Lower lobe of right lung (tissue), 2 donors: ENCODE measurements at regions not wholly inside any gene's neighbourhood (a gene's known extent, or its start where the extent isn't known, plus 50 kb on each side); places are given as distances from the start of the nearest gene placed in this dataset.

Experiments
- ATAC-seq, 2 donors: fragments of 200-7000 bp; cut with Tn5 transposase; one replicate each; pipeline ENCODE4 v1.9.1; 2020 to 2022; ENCODE audit warnings: mild to moderate bottlenecking in 2 of 2, moderate library complexity in 2 of 2
- DNase-seq: peaks from one replicate; pipeline ENCODE4 v3.0.0-alpha.2; 2020
- H3K27ac ChIP-seq: fragments of 200-600 bp; one replicate; pipeline ENCODE4 v1.8.0; 2022
- H3K27me3 ChIP-seq: fragments of 200-600 bp; one replicate; pipeline ENCODE4 v1.8.0; 2022; ENCODE audit warnings: low read depth
- H3K36me3 ChIP-seq: fragments of 200-600 bp; one replicate; pipeline ENCODE4 v1.8.0; 2022; ENCODE audit warnings: mild to moderate bottlenecking
- H3K4me1 ChIP-seq: fragments of 200-600 bp; one replicate; pipeline ENCODE4 v1.8.0; 2022
- H3K4me3 ChIP-seq: fragments of 200-600 bp; one replicate; pipeline ENCODE4 v1.8.0; 2022; ENCODE audit warnings: mild to moderate bottlenecking
- H3K9me3 ChIP-seq: fragments of 200-600 bp; one replicate; pipeline ENCODE4 v1.8.0; 2022
- intact Hi-C: fragments of 100-400 bp; cut with DNase I; formaldehyde crosslinking; loops from one replicate; pipeline ENCODE4 v1.11.0; 2022
- TF ChIP-seq, protein P1 (sequence below): fragments of 200-600 bp; IDR thresholded peaks from one replicate; pipeline ENCODE4 v1.8.0; 2022; ENCODE audit warnings: antibody characterized with exemption, mild to moderate bottlenecking
- donor health status: DM: no; HTN: yes; CAD: no; lungs with severe emphysema.

DNA sequence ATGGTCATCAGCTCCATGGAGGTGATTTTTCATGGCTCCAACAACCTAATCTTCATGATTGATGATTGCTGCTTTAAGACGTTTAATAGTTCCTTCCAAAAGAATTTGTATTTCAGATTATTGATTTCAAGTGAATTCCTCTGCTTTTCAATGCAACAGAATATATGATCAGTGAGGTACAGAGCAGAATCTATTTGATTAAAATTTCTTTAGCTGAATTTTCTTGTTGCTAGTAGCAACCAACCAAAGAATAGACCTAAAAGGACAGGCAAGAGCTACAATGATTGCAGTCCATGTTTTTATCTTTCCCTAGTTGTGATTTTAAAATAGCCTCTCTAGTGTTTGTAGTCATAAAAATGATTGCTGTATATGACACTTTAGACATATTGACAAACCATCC is 76.8 kb upstream of the SCEL start:
- peaks cover 4% of the 10 kb centered on the region for H3K4me1 ChIP-seq
- intact Hi-C loops: no loop called here
- no peak for ATAC-seq
- no peaks in the 10 kb centered on the region for H3K36me3 ChIP-seq
- no peaks in the 10 kb centered on the region for H3K27me3 ChIP-seq
- TF ChIP-seq, protein P1, sequence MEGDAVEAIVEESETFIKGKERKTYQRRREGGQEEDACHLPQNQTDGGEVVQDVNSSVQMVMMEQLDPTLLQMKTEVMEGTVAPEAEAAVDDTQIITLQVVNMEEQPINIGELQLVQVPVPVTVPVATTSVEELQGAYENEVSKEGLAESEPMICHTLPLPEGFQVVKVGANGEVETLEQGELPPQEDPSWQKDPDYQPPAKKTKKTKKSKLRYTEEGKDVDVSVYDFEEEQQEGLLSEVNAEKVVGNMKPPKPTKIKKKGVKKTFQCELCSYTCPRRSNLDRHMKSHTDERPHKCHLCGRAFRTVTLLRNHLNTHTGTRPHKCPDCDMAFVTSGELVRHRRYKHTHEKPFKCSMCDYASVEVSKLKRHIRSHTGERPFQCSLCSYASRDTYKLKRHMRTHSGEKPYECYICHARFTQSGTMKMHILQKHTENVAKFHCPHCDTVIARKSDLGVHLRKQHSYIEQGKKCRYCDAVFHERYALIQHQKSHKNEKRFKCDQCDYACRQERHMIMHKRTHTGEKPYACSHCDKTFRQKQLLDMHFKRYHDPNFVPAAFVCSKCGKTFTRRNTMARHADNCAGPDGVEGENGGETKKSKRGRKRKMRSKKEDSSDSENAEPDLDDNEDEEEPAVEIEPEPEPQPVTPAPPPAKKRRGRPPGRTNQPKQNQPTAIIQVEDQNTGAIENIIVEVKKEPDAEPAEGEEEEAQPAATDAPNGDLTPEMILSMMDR: no peak
- no peak overlapping the region for H3K27ac ChIP-seq
- DNase-seq: no peak
- H3K9me3 ChIP-seq: no peaks in the 10 kb centered on the region
- no peak overlapping the region for H3K4me3 ChIP-seq

DNA sequence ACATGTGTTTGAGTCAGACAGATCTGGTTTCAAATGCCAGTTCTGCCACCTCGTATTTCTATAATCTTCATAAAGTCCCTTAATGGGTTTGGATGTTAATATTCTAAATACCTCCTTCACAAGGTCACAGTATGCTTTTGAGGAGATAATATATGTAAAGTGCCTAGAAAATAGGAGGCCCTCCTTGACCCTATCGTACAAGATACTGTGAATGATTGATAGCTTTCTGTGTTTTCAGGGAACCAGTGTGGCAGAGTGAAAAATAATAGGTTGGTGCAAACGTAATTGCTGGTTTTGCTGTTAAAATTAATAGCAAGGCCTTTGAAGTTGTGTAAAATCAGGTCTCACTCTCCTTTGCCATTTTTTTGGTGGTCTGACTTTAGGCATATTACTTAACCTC is 77.5 kb upstream of the SCEL start:
- Histone ChIP-seq H3K4me1 (peaks cover 4% of the 10 kb centered on the region), H3K36me3 (no peaks in the 10 kb centered on the region), H3K9me3 (no peaks in the 10 kb centered on the region), H3K27me3 (no peaks in the 10 kb centered on the region), H3K27ac (no peak overlapping the region), H3K4me3 (no peak overlapping the region)
- intact Hi-C loops: no loop called here
- ATAC-seq: no peak
- TF ChIP-seq, protein P1: no peak
- no peak for DNase-seq

DNA sequence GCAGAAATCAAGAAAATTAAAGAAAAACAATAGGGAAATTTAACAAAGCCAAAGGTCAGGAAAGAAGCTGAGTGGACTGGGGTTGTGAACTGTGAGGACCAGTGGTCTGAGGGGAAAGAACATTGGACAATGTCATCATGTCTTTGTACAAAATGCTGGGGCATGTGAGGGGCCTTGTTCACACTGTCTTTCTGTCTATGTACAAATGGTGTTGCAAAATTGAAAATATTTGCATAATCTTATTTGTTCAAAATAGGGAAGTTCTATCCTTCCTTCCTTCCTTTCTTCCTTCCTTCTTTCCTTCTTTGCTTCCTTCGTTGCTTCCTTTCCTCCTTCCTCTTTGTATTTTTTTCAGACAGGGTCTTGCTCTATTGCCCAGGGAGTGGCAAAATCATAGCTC is 79.2 kb upstream of the SCEL start:
- no peaks in the 10 kb centered on the region for H3K9me3 ChIP-seq
- peaks cover 4% of the 10 kb centered on the region for H3K4me1 ChIP-seq
- intact Hi-C loops: no loop called here
- TF ChIP-seq, protein P1: no peak
- no peak overlapping the region for H3K27ac ChIP-seq
- H3K27me3 ChIP-seq: no peaks in the 10 kb centered on the region
- H3K36me3 ChIP-seq: no peaks in the 10 kb centered on the region
- ATAC-seq: no peak
- DNase-seq: no peak
- H3K4me3 ChIP-seq: no peak overlapping the region

DNA sequence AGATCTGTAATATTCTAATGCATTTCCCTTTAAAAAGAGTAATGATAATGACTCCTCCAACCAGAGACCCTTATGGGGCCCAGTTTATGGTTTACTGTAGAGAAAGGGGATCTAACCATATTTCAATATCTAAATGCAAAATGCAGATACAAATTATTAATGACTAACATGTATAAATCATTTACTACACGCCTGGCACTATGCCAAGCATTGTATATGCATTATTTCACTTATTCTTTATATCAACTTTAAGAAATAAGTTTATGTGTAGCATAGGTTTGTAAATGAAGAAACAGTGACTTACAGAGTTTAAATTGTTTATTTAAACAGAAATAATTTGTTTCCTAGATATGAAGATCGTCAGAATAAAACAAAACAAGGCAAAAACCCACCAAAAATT is 86.2 kb upstream of the SCEL start:
- Histone ChIP-seq H3K27me3 (no peaks in the 10 kb centered on the region), H3K4me1 (no peaks in the 10 kb centered on the region), H3K36me3 (no peaks in the 10 kb centered on the region), H3K4me3 (no peak overlapping the region), H3K9me3 (no peaks in the 10 kb centered on the region), H3K27ac (no peak overlapping the region)
- DNase-seq (no peak), ATAC-seq (no peak)
- TF ChIP-seq, protein P1: no peak
- intact Hi-C loops: no loop called here

DNA sequence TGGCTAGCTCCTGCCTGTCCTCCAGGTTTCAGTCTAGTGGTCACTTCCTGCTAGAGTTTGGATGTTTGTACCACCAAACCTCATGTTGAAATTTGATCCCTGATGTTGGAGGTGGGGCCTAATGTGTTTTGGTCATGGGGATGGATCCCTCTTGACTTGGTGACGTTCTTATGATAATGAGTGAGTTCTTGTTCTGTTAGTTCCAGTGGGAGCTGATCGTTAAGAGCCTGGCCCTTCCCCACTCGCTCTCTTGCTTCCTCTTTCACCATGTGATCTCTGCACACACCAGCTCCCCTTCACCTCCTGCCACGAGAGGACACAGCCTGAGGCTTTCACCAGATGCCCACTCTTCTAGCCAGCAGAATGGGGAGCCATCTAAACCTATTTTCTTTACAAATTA is 86.8 kb upstream of the SCEL start:
- intact Hi-C loops: no loop called here
- no peaks in the 10 kb centered on the region for H3K27me3 ChIP-seq
- TF ChIP-seq, protein P1: no peak
- H3K4me3 ChIP-seq: no peak overlapping the region
- no peaks in the 10 kb centered on the region for H3K36me3 ChIP-seq
- no peaks in the 10 kb centered on the region for H3K9me3 ChIP-seq
- no peak overlapping the region for H3K27ac ChIP-seq
- ATAC-seq (peak in 1 of 2 donors; percentile 29), DNase-seq (peak; percentile 47)
- H3K4me1 ChIP-seq: no peaks in the 10 kb centered on the region

DNA sequence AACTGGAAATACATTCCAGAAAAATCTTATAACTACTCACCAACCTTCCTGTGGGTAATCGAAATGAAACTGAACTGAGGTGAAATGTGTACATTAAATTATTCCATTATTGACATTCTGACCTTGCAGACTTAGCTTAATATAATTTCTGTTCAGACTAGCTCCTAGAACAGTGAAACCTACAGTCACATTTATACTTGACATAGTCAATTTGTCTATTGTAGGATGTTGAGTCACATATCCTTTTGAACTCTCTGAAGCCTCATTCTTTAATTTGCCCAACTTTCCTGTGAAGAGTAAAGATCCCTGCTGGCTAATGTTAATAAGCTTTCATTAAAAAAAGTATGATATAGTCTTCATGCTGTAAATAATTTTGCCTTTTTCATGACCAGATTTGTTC is 92.0 kb upstream of the SCEL start:
- no peaks in the 10 kb centered on the region for H3K9me3 ChIP-seq
- H3K36me3 ChIP-seq: no peaks in the 10 kb centered on the region
- DNase-seq: no peak
- ATAC-seq: no peak
- H3K4me3 ChIP-seq: no peak overlapping the region
- no peak overlapping the region for H3K27ac ChIP-seq
- no peaks in the 10 kb centered on the region for H3K4me1 ChIP-seq
- no peaks in the 10 kb centered on the region for H3K27me3 ChIP-seq
- TF ChIP-seq, protein P1: no peak
- intact Hi-C loops: no loop called here
